Hepatocyte (in vitro differentiated cells): ENCODE measurements at regions not wholly inside any gene's neighbourhood (a gene's known extent, or its start where the extent isn't known, plus 50 kb on each side); places are given as distances from the start of the nearest gene placed in this dataset.

Source experiments
- DNase-seq: peaks from one replicate; pipeline ENCODE4 v3.0.0-alpha.2; 2016; ENCODE audit warnings: low spot score
- H2AFZ ChIP-seq: fragments of 200-600 bp; sonication (generic); 2 replicates; pipeline ENCODE4 v1.6.0; 2016; ENCODE audit warnings: antibody characterized with exemption, mild to moderate bottlenecking
- H3K27ac ChIP-seq: fragments of 200-600 bp; sonication (generic); 2 replicates; pipeline ENCODE4 v1.5.1; 2016; ENCODE audit warnings: mild to moderate bottlenecking
- H3K27me3 ChIP-seq: fragments of 200-600 bp; sonication (generic); 2 replicates; pipeline ENCODE4 v1.6.1; 2016
- H3K36me3 ChIP-seq: fragments of 200-600 bp; sonication (generic); replicated peaks from 2 replicates; pipeline ENCODE4 v1.5.1; 2016; ENCODE audit warnings: low read depth; ENCODE audit not compliant: insufficient read depth
- H3K4me1 ChIP-seq: fragments of 200-600 bp; sonication (generic); 2 replicates; pipeline ENCODE4 v1.5.1; 2016; ENCODE audit warnings: mild to moderate bottlenecking, moderate library complexity; ENCODE audit not compliant: insufficient read depth
- H3K4me2 ChIP-seq: fragments of 200-600 bp; sonication (generic); 2 replicates; pipeline ENCODE4 v1.6.0; 2016
- H3K4me3 ChIP-seq: fragments of 200-600 bp; sonication (generic); 2 replicates; pipeline ENCODE4 v1.5.1; 2016; ENCODE audit warnings: mild to moderate bottlenecking
- H3K79me2 ChIP-seq: fragments of 200-600 bp; sonication (generic); 2 replicates; pipeline ENCODE4 v1.6.0; 2017; ENCODE audit warnings: mild to moderate bottlenecking
- H3K9me2 ChIP-seq: fragments of 200-600 bp; sonication (generic); replicated peaks from 2 replicates; pipeline ENCODE4 v1.6.0; 2017; ENCODE audit warnings: mild to moderate bottlenecking; ENCODE audit not compliant: insufficient read depth
- H3K9me3 ChIP-seq: fragments of 200-600 bp; sonication (generic); 2 replicates; pipeline ENCODE4 v1.5.1; 2016; ENCODE audit warnings: low read depth, mild to moderate bottlenecking
- H4K20me1 ChIP-seq: fragments of 200-600 bp; sonication (generic); 2 replicates; pipeline ENCODE4 v1.6.0; 2016; ENCODE audit warnings: mild to moderate bottlenecking; ENCODE audit not compliant: insufficient read depth, poor library complexity, severe bottlenecking
- CTCF ChIP-seq: fragments of 200-600 bp; sonication (generic); IDR thresholded peaks from 2 replicates; pipeline ENCODE4 v1.5.1; 2016; ENCODE audit warnings: antibody characterized with exemption, mild to moderate bottlenecking; ENCODE audit not compliant: poor library complexity
- EZH2 ChIP-seq: fragments of 200-600 bp; sonication (generic); IDR thresholded peaks from 2 replicates; pipeline ENCODE4 v1.6.1; 2016; ENCODE audit warnings: antibody characterized with exemption, mild to moderate bottlenecking, borderline replicate concordance
- EZH2phosphoT487 ChIP-seq: fragments of 200-600 bp; sonication (generic); IDR thresholded peaks from one replicate; pipeline ENCODE4 v1.6.1; 2018; ENCODE audit warnings: antibody characterized with exemption, mild to moderate bottlenecking, low read depth, moderate library complexity; ENCODE audit not compliant: unreplicated experiment, severe bottlenecking
- WGBS: methylation state at CpG from one replicate; pipeline ENCODE4 v1.1.6; 2016; ENCODE audit warnings: low lambda C conversion rate; ENCODE audit errors: missing lambda C conversion rate; 5-methylcytosine and 5-hydroxymethylcytosine counted together

GRCh38 chr6:48670546-48670945, 559.5 kb upstream of the PTCHD4 start:
- DNase-seq = no peak
- Histone ChIP-seq H4K20me1 (no peaks in the 10 kb centered on the region), H3K9me2 (no peaks in the 10 kb centered on the region), H3K9me3 (no peaks in the 10 kb centered on the region), H3K27me3 (no peaks in the 10 kb centered on the region), H3K79me2 (no peaks in the 10 kb centered on the region), H3K27ac (no peak overlapping the region), H3K4me1 (no peaks in the 10 kb centered on the region), H3K4me2 (no peak overlapping the region), H2AFZ (no peak overlapping the region), H3K36me3 (no peaks in the 10 kb centered on the region), H3K4me3 (no peak overlapping the region)
- TF ChIP-seq EZH2 (no peak), CTCF (no peak), EZH2phosphoT487 (no peak)
- 83% methylated on average over 2 of the region's 2 CpGs for WGBS

GRCh38 chr6:48667797-48668196, 556.8 kb upstream of the PTCHD4 start:
- Histone ChIP-seq H3K9me3 (no peaks in the 10 kb centered on the region), H2AFZ (no peak overlapping the region), H3K27ac (no peak overlapping the region), H3K4me2 (no peak overlapping the region), H3K36me3 (no peaks in the 10 kb centered on the region), H3K79me2 (no peaks in the 10 kb centered on the region), H3K4me3 (no peak overlapping the region), H3K27me3 (no peaks in the 10 kb centered on the region), H4K20me1 (no peaks in the 10 kb centered on the region), H3K4me1 (no peaks in the 10 kb centered on the region), H3K9me2 (no peaks in the 10 kb centered on the region)
- WGBS = 90% methylated on average over 2 of the region's 2 CpGs
- no peak for DNase-seq
- no peak for TF ChIP-seq CTCF
- TF ChIP-seq EZH2phosphoT487 = no peak
- TF ChIP-seq EZH2 = no peak

DNA sequence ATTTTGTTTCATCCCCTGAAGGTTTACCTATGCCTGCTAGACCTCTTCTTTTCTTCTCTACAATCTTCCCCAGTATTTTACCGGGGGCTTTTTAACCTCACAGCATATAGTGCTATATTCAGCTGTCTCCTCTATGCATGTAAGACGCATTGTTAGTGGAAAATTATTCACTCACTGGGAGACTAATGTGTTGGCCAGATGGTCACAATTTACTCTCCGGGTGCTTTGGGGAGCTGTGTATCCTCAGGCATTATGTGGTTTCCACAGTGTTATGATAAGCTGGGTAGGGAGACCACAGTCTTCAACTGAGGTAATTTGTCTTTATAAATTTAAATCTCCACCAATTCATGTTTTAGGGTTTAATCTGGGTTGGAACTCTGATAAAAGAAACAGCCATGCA, 553.8 kb upstream of the PTCHD4 start:
- Histone ChIP-seq H3K27me3 (no peaks in the 10 kb centered on the region), H2AFZ (no peak overlapping the region), H3K4me1 (no peaks in the 10 kb centered on the region), H3K4me3 (no peak overlapping the region), H3K4me2 (no peak overlapping the region), H3K9me3 (no peaks in the 10 kb centered on the region), H3K9me2 (no peaks in the 10 kb centered on the region), H4K20me1 (no peaks in the 10 kb centered on the region), H3K36me3 (no peaks in the 10 kb centered on the region), H3K27ac (no peak overlapping the region), H3K79me2 (no peaks in the 10 kb centered on the region)
- 54% methylated on average over 3 of the region's 3 CpGs for WGBS
- TF ChIP-seq EZH2phosphoT487 (no peak), EZH2 (no peak), CTCF (no peak)
- no peak for DNase-seq

GRCh38 chr6:48658915-48659314, 547.9 kb upstream of the PTCHD4 start:
- DNase-seq = no peak
- no peak for TF ChIP-seq EZH2
- TF ChIP-seq EZH2phosphoT487 = no peak
- TF ChIP-seq CTCF = no peak
- 58% methylated on average over 2 of the region's 2 CpGs for WGBS

More at GRCh38 chr6:48658915-48659314, 547.9 kb upstream of the PTCHD4 start:
- Histone ChIP-seq H4K20me1 (no peaks in the 10 kb centered on the region), H3K4me1 (no peaks in the 10 kb centered on the region), H3K36me3 (no peaks in the 10 kb centered on the region), H3K4me3 (no peak overlapping the region), H3K27me3 (no peaks in the 10 kb centered on the region), H3K4me2 (no peak overlapping the region), H3K27ac (no peak overlapping the region), H3K9me2 (no peaks in the 10 kb centered on the region), H3K79me2 (no peaks in the 10 kb centered on the region), H3K9me3 (no peaks in the 10 kb centered on the region), H2AFZ (no peak overlapping the region)
